ENCODE measurements at regions not wholly inside any gene's neighbourhood (a gene's known extent, or its start where the extent isn't known, plus 50 kb on each side); places are given as distances from the start of the nearest gene placed in this dataset.

GRCh38 chr3:166829896-166830295 is 550.2 kb downstream of the ZBBX start:
- no peaks in the 10 kb centered on the region for H4K20me1 ChIP-seq (ENCODE audit: insufficient read depth, low read length)
- no peak overlapping the region for H2AK9ac ChIP-seq (replicated peaks; ENCODE audit: low read depth, low read length, poor library complexity)
- H3K79me1 ChIP-seq (ENCODE audit: low read depth in 1 of 2, low read length in 2 of 2), result no peaks in the 10 kb centered on the region
- no peak overlapping the region for H2AFZ ChIP-seq (replicated peaks; ENCODE audit: low read length, poor library complexity)
- no peak overlapping the region for H3K14ac ChIP-seq (replicated peaks; ENCODE audit: low read depth, low read length)
- H3K18ac ChIP-seq (ENCODE audit: low read depth, low read length), result no peak overlapping the region
- no peak overlapping the region for H2BK15ac ChIP-seq (ENCODE audit: low read depth, low read length)
- ChIA-PET POLR2A (ENCODE audit: unreplicated experiment) (no interaction called here), CTCF (no interaction called here)
- no peak overlapping the region for H2AK5ac ChIP-seq (ENCODE audit: low read depth, low read length)
- ATAC-seq (ENCODE audit: low read depth), result no peak
- DNase-seq, result no peak
- no peak overlapping the region for H3K4ac ChIP-seq (ENCODE audit: low read depth, low read length)
- no peak overlapping the region for H3K56ac ChIP-seq (ENCODE audit: extremely low read depth, insufficient read depth, low read length)
- H2BK20ac ChIP-seq (ENCODE audit: low read depth, low read length), result no peak overlapping the region
- H3K4me2 ChIP-seq (ENCODE audit: low read depth, low read length), result no peak overlapping the region
- intact Hi-C loops (cut with micrococcal nuclease), result no loop called here
- H4K91ac ChIP-seq (ENCODE audit: insufficient read depth, low read depth, low read length), result no peak overlapping the region
- in situ Hi-C loops (cut with MboI; ENCODE audit: low sequenced_read_pairs), result no loop called here
- H3K27ac ChIP-seq (ENCODE audit: insufficient read depth, low read length), result no peak overlapping the region
- no peak overlapping the region for H4K8ac ChIP-seq (ENCODE audit: low read depth in 2 of 2, low read length in 2 of 2)
- no peak overlapping the region for H3K4me3 ChIP-seq (ENCODE audit: insufficient read depth, low read depth, low read length)
- no peak for TF ChIP-seq MAZ (IDR thresholded peaks at IDR 0.05; ENCODE audit: borderline replicate concordance, low read depth, low read length)
- no peak for TF ChIP-seq SMC3 (IDR thresholded peaks at IDR 0.05; ENCODE audit: low read depth, low read length)
- no peak for TF ChIP-seq RFX5 (IDR thresholded peaks at IDR 0.05; ENCODE audit: low read depth, low read length)
- TF ChIP-seq BHLHE40 (IDR thresholded peaks at IDR 0.05; ENCODE audit: low read depth, low read length), result no peak
- no peak for TF ChIP-seq RCOR1 (IDR thresholded peaks at IDR 0.05; ENCODE audit: insufficient replicate concordance, low read length)
- no peak for TF ChIP-seq CEBPB (IDR thresholded peaks at IDR 0.05; ENCODE audit: low read depth, low read length)
- TF ChIP-seq, protein P1, sequence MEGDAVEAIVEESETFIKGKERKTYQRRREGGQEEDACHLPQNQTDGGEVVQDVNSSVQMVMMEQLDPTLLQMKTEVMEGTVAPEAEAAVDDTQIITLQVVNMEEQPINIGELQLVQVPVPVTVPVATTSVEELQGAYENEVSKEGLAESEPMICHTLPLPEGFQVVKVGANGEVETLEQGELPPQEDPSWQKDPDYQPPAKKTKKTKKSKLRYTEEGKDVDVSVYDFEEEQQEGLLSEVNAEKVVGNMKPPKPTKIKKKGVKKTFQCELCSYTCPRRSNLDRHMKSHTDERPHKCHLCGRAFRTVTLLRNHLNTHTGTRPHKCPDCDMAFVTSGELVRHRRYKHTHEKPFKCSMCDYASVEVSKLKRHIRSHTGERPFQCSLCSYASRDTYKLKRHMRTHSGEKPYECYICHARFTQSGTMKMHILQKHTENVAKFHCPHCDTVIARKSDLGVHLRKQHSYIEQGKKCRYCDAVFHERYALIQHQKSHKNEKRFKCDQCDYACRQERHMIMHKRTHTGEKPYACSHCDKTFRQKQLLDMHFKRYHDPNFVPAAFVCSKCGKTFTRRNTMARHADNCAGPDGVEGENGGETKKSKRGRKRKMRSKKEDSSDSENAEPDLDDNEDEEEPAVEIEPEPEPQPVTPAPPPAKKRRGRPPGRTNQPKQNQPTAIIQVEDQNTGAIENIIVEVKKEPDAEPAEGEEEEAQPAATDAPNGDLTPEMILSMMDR (conservative IDR thresholded peaks at IDR 0.05; ENCODE audit: low read depth, low read length), result no peak
- TF ChIP-seq RAD21 (IDR thresholded peaks at IDR 0.05; ENCODE audit: low read length), result no peak
- no peak for TF ChIP-seq NFE2L2 (IDR thresholded peaks at IDR 0.05; ENCODE audit: low read depth, low read length)
- TF ChIP-seq POLR2A (IDR thresholded peaks at IDR 0.05; ENCODE audit: low read depth, low read length), result no peak
- no peak for TF ChIP-seq USF2 (IDR thresholded peaks at IDR 0.05; ENCODE audit: low read depth, low read length)
- TF ChIP-seq MAFK (IDR thresholded peaks at IDR 0.05; ENCODE audit: low read depth, low read length), result no peak
- TF ChIP-seq, protein P2, sequence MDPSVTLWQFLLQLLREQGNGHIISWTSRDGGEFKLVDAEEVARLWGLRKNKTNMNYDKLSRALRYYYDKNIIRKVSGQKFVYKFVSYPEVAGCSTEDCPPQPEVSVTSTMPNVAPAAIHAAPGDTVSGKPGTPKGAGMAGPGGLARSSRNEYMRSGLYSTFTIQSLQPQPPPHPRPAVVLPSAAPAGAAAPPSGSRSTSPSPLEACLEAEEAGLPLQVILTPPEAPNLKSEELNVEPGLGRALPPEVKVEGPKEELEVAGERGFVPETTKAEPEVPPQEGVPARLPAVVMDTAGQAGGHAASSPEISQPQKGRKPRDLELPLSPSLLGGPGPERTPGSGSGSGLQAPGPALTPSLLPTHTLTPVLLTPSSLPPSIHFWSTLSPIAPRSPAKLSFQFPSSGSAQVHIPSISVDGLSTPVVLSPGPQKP (IDR thresholded peaks at IDR 0.05; ENCODE audit: borderline replicate concordance, low read depth, low read length), result no peak
- TF ChIP-seq MXI1 (IDR thresholded peaks at IDR 0.05; ENCODE audit: borderline replicate concordance, low read depth, low read length), result no peak
- TF ChIP-seq CHD1 (IDR thresholded peaks at IDR 0.05; ENCODE audit: low read depth, low read length), result no peak
- TF ChIP-seq FOS (IDR thresholded peaks at IDR 0.05; ENCODE audit: low read depth, low read length), result no peak
- H3K36me3 ChIP-seq (ENCODE audit: control insufficient read depth, insufficient read depth, low read length), result no peaks in the 10 kb centered on the region
- H2BK5ac ChIP-seq (ENCODE audit: low read depth, low read length, poor library complexity, severe bottlenecking), result no peak overlapping the region
- no peak overlapping the region for H2BK120ac ChIP-seq (ENCODE audit: low read depth, low read length)
- dilution Hi-C loops (cut with HindIII; ENCODE audit: low sequenced_read_pairs, unreplicated experiment), result no loop called here
- no peaks in the 10 kb centered on the region for H3K27me3 ChIP-seq (ENCODE audit: control insufficient read depth, insufficient read depth, low read length)
- H3K9me3 ChIP-seq (ENCODE audit: control insufficient read depth, insufficient read depth, low read length), result no peaks in the 10 kb centered on the region
- H3K23ac ChIP-seq (ENCODE audit: low read depth, low read length), result no peak overlapping the region
- no TSS peak for BruUV-seq (replicated peaks)
- no CpG with 5 or more reads among the region's 3 CpGs for WGBS, 2 experiments (ENCODE audit: extremely low coverage in 2 of 2, insufficient read length in 1 of 2)
- no peaks in the 10 kb centered on the region for H3K4me1 ChIP-seq (ENCODE audit: control insufficient read depth, insufficient read depth, low read length)
- H4K5ac ChIP-seq (ENCODE audit: low read depth, low read length), result no peak overlapping the region
- no peaks in the 10 kb centered on the region for H3K9me1 ChIP-seq (ENCODE audit: insufficient read depth, low read length)
- H3K9ac ChIP-seq (ENCODE audit: low read depth, low read length), result no peak overlapping the region

Measured in IMR-90 (cell line).